HG02970 (cell line): ENCODE measurements at regions not wholly inside any gene's neighbourhood (a gene's known extent, or its start where the extent isn't known, plus 50 kb on each side); places are given as distances from the start of the nearest gene placed in this dataset.
"Not testable (repeated sequence)": the region's sequence is repeated elsewhere in the genome, so short reads cannot be mapped to it uniquely, and the experiment has no call there.

ENCODE experiments used
- ATAC-seq: cut with Tn5 transposase; IDR thresholded peaks from one replicate; pipeline ENCODE4 v1.9.1; 2021; ENCODE audit warnings: mild to moderate bottlenecking, moderate library complexity, moderate number of reproducible peaks; ENCODE audit not compliant: unreplicated experiment, low FRiP score

DNA sequence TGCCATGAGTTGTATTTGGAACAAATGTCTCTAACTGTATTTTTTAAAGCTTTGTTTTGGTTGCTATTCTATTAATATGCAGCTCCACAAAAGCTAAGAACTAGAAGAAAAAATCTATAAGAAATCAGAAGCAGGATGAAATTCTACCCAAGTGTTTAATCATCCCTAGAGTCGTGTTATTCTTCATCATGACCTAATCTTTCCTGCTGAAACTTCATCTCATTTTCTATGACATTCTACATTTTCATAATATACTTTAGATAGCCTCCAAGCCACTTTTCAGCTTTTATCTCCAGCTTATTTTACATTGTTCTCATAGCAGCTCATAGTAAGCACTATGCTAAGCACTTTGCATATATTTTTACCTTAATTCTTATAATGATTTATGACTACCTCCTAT is 302.8 kb downstream of the FOXO1 start:
- no peak for ATAC-seq

DNA sequence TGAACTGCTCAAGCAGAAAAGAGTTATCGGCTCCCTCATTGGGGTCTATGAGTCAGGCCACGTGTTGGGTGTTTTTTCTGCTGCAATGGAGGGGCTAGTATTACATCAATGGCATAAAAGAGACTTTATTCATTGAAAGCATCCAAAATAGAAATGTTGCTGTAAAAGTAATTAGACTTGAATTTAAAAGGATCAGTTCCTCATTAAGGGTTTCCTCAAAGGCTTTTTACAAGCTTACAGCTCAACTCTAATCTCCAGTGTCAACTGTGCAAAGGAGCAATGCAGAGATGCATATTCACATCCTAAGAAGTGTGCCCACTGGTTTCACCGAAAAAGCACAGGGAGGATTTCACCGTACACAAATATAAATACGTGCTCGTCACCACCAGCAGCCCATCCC is 300.3 kb downstream of the FOXO1 start:
- ATAC-seq = no peak

DNA sequence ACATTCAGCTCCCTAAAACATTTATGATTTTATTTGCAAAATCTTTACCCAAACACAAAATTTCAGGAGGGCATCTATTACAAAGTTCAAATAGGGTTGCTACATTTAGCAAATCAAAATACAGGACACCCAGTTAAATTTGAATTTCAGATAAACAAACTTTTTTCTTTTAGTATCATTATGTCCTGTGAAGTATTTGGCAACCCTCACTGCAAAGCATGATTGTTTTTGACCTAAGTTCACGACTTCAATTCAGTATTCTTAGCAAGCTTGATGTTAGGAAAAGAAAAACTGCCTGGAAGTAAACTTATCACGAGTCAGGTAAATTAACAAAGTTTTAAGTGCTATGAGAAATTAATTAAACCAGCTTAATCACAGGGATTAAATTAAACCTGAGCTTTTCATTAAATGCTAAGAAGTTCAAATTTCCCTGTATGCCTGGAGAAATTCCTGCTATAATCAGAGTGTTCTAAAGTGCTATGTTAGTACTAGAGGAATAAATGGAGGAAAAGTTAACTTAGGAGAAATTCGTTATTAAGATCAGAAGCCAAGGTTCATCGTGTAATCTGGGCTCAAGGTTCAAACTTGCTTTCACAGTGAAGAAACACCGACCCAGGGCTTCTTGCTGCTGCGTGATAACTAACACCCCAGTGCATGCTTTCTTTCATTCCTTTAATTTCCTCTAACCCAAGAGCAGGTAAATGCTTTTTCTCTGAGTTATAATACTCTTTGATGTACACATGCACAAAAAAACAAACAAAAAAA is 298.1 kb downstream of the FOXO1 start:
- ATAC-seq = no peak

DNA sequence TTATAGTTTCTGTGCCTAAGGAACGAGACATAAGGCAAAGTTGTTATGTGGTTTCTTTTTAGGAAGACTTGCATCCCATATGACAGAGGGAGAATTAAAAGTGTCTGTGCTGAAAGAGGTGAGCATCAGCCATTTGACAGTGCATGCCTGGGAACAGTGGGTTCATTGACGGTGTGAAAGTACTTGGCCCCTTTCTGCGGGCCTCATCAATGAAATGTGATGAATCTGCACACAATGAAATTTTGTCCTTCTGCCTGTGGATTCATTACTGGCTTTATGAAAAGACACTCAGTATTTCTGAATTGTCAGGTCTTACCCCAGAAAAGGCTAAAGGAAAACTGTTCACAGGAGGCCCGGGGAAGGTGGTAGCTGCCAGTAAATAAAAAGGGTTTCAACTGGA is 295.8 kb downstream of the FOXO1 start:
- ATAC-seq = no peak

DNA sequence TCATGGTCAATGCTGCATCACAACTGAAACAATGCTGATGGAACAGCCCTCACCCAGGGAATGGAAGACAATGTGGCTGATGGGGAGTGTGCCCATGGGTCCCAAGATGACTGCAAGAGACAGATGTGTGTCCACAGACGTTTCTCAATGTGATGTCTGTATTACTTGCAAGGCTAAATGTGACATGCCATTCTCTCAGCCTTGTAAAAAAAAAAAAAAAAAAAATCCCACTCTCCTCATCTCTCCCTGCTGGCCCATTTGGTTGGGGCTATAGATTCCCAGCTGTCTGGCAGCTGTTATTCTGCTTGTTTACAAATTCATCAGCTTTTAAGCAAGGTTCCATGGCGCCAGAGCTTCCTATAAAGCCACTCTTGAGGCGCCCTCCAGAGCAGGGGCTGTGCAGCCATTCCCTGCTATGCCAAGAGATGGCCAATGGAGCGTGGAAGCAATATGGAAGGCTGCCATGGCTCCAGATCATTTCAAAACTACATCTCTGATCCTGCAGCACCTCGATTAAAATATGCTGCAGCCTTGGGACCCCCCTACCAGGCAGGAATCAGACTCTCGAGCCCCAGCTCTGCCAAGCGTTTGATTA is 294.8 kb downstream of the FOXO1 start:
- ATAC-seq = no peak

DNA sequence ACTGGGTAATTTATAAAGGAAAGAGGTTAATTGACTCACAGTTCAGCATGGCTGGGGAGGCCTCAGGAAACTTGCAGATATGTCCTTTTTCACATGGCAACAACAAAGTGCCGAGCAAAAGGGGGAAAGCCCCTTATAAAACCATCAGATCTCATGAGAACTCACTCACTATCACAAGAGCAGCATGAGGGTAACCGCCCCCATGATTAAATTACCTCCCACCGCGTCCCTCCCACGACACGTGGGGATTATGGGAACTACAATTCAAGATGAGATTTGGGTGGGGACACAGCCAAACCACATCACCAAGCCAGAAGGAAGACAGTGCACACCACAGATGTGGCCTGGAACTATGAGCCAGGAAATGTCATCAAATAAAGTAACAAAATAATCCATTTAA is 292.8 kb downstream of the FOXO1 start:
- ATAC-seq = not testable (repeated sequence)

DNA sequence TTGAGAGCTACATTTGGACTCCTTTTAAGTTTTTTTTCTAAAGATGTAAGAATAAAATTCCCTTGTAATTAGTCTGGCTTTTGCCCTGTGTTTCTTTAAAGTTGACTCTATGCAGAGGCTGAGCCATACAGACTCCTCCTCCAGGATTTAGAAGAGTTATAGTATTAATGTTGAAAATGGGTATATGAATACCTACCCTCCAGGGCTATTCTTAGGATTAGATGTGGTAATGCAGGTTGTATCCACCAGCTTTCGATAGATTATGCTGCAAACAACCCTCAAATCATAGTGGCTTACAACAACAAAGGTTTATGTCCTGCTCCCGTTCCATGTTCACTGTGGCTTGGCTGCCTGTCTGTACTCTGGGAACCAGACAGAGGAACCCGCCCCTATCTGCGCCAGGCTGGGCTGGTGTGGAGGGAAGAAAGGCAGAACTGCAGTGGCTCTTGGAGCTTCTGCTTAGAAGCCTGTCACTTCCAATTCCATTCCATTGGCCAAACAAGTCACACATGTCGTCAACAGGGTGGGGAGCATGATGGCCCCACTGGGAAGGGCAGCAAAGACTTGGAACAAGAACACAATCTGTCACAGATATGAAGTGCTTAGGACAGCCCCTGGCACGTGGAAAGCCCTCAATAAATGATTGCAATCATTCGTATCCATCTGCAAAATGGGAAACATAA is 290.8 kb downstream of the FOXO1 start:
- ATAC-seq = no peak

DNA sequence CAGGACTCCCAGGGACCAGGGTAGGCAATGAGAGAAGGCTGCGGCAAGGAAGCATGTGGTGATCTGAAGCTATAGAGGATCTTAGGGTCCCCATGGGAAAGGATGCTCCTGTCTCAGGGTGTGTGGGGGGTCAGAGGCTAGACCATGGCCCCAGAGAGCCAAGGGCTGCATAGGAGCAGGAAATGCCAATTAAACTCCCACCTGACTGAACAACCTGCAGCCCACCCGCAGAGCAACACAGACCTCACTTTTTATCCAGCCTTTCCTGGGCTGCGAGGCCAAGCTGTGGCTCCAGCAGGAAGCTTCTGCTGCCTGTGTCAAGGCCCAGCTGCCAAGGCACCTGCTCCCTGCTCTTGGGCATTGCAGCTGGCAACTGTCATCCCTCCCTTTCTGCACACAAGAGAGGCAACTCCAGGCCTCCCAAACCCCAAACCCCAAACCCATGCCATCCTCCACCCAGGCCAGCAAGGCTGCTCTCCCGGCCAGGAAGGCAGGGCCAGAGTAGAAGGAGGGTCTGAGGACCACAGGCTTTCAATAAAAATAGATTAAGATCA is 290.1 kb downstream of the FOXO1 start:
- ATAC-seq = no peak

DNA sequence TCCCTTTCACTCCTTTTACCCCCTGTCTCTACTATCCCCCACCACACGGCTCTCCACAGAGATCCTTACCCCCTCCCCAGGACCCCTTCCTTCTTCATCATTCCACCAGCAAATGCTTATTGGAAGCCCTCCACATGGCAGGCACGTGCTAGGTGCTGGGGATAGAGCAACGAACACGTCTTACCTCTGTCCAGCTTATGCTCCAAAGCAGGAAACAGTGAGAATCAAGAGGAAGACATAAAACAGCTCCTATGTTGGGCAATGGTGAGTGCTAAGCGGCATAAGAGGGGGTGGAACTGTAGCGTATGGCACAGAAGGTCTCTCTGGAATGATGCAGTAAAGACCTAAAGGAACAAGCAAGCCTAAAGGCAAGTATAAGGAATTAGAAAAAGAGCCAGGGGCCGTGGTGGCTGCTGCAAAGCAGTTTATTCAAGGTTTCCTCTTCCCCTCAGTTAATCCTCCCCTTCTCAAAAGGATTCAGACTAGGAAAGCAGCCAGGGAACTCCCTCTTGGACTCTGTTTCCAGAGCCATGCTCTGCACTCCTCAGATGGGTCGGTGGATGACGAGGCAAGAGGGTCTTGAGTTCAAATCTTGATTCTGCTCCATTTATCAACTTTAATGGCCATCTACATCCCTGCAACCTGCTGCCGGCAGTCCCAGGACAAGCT is 289.4 kb downstream of the FOXO1 start:
- no peak for ATAC-seq

DNA sequence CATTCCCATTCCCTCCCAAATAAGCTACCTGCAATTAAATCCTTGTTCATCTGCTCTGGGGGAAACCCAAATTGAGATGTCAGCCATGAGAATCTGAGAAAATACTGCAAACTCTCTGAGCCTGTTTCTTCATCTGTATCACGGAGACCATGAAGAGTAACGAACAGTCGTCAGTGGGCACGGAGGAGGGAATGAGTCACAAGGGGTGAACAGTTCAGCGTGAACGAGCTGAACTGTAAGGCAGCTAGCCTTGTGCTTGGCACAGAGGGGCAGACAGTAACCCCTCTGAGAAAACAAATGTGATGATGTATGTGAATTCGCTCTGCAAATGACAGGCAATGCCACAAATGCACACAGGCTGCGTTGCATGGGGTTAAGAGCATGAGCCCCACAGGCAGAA is 288.7 kb downstream of the FOXO1 start:
- ATAC-seq = no peak

DNA sequence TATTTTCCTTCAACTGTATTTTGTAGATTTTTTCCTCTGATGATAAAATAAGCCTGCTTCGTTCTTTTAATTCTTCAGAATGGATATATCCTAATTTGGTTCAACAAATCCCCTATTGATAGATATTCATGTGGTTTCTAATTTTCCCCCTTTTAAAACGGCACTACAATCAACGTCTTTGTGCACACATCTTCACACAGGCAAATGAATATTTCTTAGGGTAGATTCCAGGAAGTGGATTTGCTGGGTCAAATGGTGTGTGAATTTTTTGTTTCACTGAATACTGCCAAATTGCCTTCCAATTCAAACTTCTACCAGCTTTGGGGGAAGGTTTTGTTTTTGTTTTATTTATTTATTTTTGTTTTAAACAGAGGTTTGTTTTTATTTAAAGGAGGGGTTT is 287.2 kb downstream of the FOXO1 start:
- ATAC-seq = no peak

DNA sequence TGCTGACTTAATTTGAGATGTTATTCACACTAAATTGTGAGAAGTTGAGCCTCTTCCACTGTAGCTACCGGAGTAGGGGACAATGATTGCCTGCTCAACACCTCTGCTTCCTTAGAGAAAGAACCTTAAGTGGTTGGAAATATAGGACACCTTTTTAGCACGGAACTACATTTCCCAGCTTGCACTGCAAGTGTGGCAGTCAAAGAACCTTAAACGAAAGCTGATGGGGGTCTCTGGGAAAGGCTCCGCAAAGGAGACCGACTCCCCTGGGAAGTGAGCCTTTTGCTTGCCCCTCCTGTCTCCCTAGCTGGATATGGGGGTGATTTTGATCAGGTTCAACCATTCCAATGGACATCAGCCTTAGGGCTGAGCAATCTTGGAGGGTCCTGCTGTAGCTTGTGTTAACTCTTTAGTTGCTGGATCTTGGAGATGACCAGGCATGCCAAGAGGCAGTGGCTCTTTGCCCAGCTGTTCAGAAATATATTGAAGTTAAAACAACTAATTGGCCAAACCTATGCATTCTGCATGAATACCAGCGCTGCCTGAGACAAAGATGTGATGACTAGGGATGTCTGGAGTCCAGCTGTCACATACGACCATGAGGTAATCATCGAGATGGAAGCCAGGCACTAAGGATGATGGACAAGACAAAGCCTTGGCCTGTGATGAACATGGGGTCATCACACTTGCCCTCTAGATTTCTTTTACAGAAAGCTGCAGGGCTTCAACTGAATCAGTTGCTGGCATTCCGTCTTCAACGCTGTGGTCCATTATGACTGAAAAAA is 286.5 kb downstream of the FOXO1 start:
- no peak for ATAC-seq

DNA sequence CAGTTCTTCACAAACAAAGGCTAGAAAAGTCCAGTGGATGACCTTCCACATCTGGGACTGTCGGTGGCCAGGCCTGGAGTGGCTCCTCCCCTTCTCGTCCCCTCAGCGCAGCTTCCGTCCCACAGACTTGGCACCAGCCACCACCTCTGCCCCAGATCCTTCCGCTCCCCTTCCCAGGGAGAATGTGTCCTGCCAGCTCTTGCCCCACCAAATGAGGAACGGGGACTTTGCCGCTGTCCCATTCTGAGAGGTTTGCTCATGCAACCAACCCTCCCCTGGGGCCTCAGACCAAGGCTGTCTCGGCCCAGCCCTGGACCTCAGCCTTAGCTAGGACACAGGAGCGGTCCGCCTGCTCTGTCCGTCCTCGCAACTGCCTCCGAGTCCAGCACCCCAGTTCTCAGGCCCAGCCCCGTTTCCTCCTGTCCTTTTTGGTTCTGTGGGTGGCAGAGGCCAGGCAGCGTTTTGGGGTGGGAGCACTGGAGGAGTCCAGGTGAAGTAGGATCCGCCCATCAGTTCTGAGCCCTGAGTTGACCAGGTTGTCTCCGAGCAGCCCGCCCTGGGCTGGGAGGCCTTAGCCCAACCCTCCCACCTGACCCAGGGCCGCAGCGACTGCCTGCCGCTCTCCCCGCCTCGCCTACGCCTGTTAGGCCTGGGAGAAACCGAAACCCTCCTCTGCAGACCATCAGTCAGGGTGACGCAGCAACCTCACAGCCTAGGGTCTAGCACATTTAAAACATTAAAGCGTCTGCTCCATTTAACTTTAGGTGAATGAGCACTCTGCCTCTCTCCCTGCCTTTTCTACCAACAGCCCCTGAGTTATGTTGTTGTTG is 284.3 kb downstream of the FOXO1 start:
- ATAC-seq = no peak

DNA sequence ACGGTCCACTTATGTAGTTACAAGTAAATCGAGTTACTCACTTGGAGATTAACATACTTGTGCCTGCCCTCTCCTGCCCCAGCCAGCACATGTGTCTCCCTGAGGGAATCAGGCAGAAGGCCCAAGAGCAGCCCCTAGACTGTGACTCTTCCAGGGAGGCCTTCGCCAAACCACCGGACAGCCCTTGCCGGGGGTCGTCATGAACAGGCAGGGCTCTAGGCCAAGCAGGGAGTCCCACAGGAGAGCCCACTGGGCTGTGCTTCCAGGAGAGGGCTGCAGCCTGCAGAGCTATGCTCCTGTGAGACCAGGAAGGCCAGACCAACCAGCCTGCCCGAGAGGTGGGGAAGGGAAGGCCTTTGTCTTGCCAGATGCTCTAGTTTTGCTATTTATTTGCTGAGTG is 283.3 kb downstream of the FOXO1 start:
- no peak for ATAC-seq

DNA sequence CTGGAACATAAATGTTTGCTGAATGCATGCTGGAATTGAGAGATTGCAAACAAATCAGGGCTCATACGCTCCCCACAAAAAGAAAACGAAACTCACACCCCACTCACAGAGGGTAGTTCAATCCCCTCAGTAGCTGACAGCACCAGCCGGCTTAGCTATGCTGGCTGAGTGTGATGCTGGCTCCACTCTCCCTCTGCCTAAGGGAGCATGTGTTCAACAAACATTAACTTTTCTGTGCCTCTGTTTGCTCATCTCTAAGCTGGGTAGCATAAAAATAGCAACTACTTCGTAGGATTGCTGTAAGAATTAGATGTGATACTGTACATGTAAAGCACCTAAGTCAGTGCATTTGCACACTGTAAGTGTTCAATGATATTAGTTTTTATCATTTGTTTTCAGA is 282.6 kb downstream of the FOXO1 start:
- no peak for ATAC-seq

DNA sequence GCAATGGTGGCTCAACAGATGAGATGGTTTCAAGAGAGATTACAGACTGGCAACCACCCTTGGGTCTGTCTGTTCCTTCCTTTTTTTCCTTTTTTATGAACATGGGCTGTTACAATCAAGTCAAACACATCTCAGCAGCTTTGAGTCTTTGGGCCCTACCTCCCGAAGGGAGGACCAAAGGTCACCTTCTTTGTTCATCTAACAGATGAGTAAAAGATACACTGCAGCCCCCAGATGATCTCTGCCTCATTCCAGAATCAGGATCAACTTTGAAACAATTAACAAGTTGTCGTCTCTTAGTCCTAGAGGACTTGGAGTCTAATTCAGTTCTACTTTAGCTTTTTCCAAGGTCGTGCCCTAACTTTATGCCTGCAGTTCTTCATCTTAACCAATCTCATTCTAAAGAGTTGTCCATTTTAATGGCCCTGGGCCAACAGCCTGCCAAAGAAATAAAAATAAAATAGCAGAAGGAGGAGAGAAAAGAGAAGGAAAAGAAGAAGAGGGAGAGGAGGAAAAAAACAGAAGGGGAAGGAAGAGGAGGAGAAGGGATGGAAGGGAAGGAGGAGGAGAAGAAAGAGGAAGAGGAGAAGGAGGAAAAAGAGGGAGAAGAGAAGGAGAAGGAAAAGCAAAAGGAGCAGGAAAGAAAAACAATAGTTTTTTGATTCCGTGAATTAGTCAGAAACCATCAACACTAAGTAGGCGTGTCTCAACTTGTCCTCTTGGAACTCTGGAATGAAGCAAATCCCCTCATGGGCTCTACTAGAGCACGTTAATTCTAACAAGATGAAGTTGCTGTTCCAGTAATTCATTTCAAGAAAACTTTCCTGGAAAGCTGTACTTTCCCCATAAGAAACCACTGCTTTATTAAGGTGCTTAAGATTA is 281.2 kb downstream of the FOXO1 start:
- ATAC-seq = no peak

DNA sequence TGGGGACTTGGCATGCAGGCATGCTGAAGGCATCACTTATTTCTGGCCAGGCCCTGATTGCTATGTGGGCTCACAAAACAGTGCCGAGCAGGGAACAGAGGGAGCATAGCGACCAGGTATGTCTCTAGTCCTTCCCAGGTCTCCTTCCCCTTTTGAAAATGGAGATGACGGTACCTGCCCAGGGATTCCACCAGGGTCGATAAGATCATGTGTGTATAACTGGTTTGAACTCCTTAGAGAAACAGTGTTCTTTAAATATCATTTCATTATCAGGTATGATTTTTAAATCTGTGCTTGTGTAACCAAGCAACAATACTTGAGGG is 280.6 kb downstream of the FOXO1 start:
- no peak for ATAC-seq

DNA sequence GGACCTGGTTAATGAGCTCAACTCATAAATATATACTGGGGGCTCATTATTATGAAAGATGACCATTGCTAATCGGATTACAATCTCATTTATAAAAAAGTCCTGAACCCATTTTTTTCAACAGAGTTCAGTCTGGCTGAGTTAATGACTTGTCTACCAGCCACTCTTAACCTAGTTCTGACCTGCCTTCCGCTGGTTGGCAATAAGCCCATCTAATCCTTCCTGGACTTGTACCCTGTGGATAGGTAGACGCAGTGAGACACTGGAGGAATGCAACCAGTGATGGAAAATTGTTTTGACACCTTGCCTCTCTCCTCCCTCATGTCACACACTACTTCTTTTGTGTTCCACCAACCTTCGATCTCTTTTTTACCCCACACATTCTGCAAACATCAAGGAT is 279.9 kb downstream of the FOXO1 start:
- no peak for ATAC-seq

DNA sequence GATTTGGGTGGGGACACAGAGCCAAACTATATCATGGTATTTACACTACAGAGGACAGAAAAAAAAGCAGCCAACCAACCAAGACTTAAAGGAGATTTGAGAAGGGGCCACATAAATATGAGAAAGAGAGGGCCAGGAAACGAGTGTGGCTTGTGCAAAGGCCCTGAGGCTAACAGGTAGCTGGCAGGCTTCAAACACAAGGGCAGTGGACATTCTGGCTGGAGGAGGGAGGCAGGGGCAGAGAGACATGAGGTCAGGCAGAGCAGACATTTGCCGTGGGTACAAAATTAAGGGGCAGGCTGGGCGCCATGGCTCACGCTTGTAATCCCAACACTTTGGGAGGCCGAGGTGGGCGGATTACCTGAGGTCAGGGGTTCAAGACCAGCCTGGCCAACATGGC is 278.7 kb downstream of the FOXO1 start:
- ATAC-seq = no peak
